Peyer's patch (tissue), 4 donors: ENCODE measurements at regions not wholly inside any gene's neighbourhood (a gene's known extent, or its start where the extent isn't known, plus 50 kb on each side); places are given as distances from the start of the nearest gene placed in this dataset.

Experiments
- CTCF ChIP-seq, 6 experiments: fragments of 450-650 bp in 4 of 6; fragments of 200-600 bp in 2 of 6; sonication (generic) in 1 of 6; IDR thresholded peaks; one replicate each; pipeline ENCODE4 v1.5.1; 2017 to 2019; ENCODE audit warnings: antibody characterized with exemption in 6 of 6, mild to moderate bottlenecking in 3 of 6, moderate library complexity in 1 of 6
- POLR2A ChIP-seq, 2 donors: fragments of 450-650 bp; IDR thresholded peaks; one replicate each; pipeline ENCODE4 v1.5.1; 2017; ENCODE audit warnings: antibody characterized with exemption in 2 of 2, mild to moderate bottlenecking in 2 of 2, moderate library complexity in 2 of 2

- TF ChIP-seq CTCF (IDR thresholded peaks at IDR 0.05), result no peak
- no peak for TF ChIP-seq POLR2A (IDR thresholded peaks at IDR 0.05)
Measured at GRCh38 chr2:777051-777450, 99.8 kb upstream of the TMEM18 start.
